Endothelial cell of umbilical vein (primary cell): ENCODE measurements at regions not wholly inside any gene's neighbourhood (a gene's known extent, or its start where the extent isn't known, plus 50 kb on each side); places are given as distances from the start of the nearest gene placed in this dataset.

Experiments used
- BruUV-seq: library from RNA; stranded (reverse); fragments of 400-500 nt; replicated peaks from 2 replicates; lab custom pipeline; 2021; lab: Mats Ljungman, UMichigan
- CTCF ChIA-PET: fragments of 300-600, 350-600 bp; sonication (Branson Sonifier 250); formaldehyde crosslinking; loops from one replicate; lab custom pipeline; 2021; ENCODE audit warnings: antibody characterized with exemption, inconsistent platforms; lab: Charles Lee
- POLR2A ChIA-PET: fragments of 300-600, 350-600 bp; sonication (Branson Sonifier 250); formaldehyde crosslinking; loops from one replicate; lab custom pipeline; 2021; ENCODE audit warnings: antibody characterized with exemption, inconsistent platforms; lab: Charles Lee
- DNase-seq: peaks from one replicate; pipeline ENCODE4 v3.0.0-alpha.2; 2011; ENCODE audit warnings: low read depth, low spot score
- FAIRE-seq: peaks from 2 replicates; lab custom pipeline; 2011; peaks lifted over from hg19 to GRCh38; lab: Jason Lieb, UNC
- H2AFZ ChIP-seq: 2 replicates; pipeline ENCODE4 v1.6.0; 2012; ENCODE audit warnings: low read depth, low read length, control low read depth, inconsistent platforms
- H3K27ac ChIP-seq: 2 replicates; pipeline ENCODE4 v1.5.1; 2011; ENCODE audit warnings: low read depth, mild to moderate bottlenecking, control low read depth, low read length, moderate library complexity; ENCODE audit not compliant: insufficient read depth
- H3K27me3 ChIP-seq, 2 experiments: 2 replicates each; pipeline versions ENCODE4 v1.6.0 to v1.6.1; 2011; ENCODE audit warnings: low read length in 2 of 2, mixed read lengths in 1 of 2; ENCODE audit not compliant: control insufficient read depth in 2 of 2, insufficient read depth in 2 of 2
- H3K36me3 ChIP-seq, 2 experiments: 2 replicates in 1 of 2; 3 replicates in 1 of 2; pipeline ENCODE4 v1.5.1; 2011; ENCODE audit warnings: low read length in 2 of 2, mild to moderate bottlenecking in 1 of 2, moderate library complexity in 1 of 2; ENCODE audit not compliant: control insufficient read depth in 2 of 2, insufficient read depth in 2 of 2; ENCODE audit errors: extremely low read depth in 1 of 2
- H3K4me1 ChIP-seq: 3 replicates; pipeline ENCODE4 v1.5.1; 2011; ENCODE audit warnings: mild to moderate bottlenecking, low read length; ENCODE audit not compliant: control insufficient read depth, insufficient read depth; ENCODE audit errors: extremely low read depth
- H3K4me2 ChIP-seq: 2 replicates; pipeline ENCODE4 v1.6.1; 2011; ENCODE audit warnings: low read length, control low read depth, mixed read lengths; ENCODE audit not compliant: insufficient read depth
- H3K4me3 ChIP-seq, 3 experiments: fragments of 200-600 bp in 1 of 3; sonication (generic), shearing (Covaris generic) in 1 of 3; replicated peaks in 1 of 3; 2 replicates each; pipeline ENCODE4 v1.5.1; 2011 to 2016; ENCODE audit warnings: control low read depth in 3 of 3, low read length in 3 of 3, mild to moderate bottlenecking in 2 of 3, inconsistent platforms in 1 of 3, low read depth in 1 of 3, moderate library complexity in 1 of 3; ENCODE audit not compliant: insufficient read depth in 1 of 3
- H3K79me2 ChIP-seq: 2 replicates; pipeline ENCODE4 v1.6.0; 2012; ENCODE audit warnings: low read length, inconsistent platforms; ENCODE audit not compliant: control insufficient read depth, insufficient read depth
- H3K9ac ChIP-seq: replicated peaks from 2 replicates; pipeline ENCODE3; 2011; ENCODE audit warnings: low read length, control low read depth; ENCODE audit not compliant: insufficient read depth; ENCODE audit errors: extremely low read depth
- H3K9me1 ChIP-seq: replicated peaks from 3 replicates; pipeline ENCODE4 v1.6.0; 2011; ENCODE audit warnings: mild to moderate bottlenecking, low read length; ENCODE audit not compliant: control insufficient read depth, insufficient read depth; ENCODE audit errors: extremely low read depth
- H3K9me3 ChIP-seq: replicated peaks from 2 replicates; pipeline ENCODE4 v1.5.1; 2012; ENCODE audit warnings: low read length, inconsistent platforms; ENCODE audit not compliant: control insufficient read depth, insufficient read depth
- H4K20me1 ChIP-seq: replicated peaks from 2 replicates; pipeline ENCODE3; 2011; ENCODE audit warnings: mild to moderate bottlenecking, low read length; ENCODE audit not compliant: control insufficient read depth, insufficient read depth; ENCODE audit errors: extremely low read depth
- EZH2 ChIP-seq: IDR thresholded peaks from 2 replicates; pipeline ENCODE4 v1.6.1; 2012; ENCODE audit warnings: borderline replicate concordance, low read depth, mild to moderate bottlenecking, moderate library complexity, low read length, inconsistent platforms; ENCODE audit not compliant: severe bottlenecking
- FOS ChIP-seq: IDR thresholded peaks from 2 replicates; pipeline ENCODE4 v1.6.1; 2011; ENCODE audit warnings: mild to moderate bottlenecking, low read length, moderate library complexity, borderline replicate concordance; ENCODE audit not compliant: insufficient read depth
- GATA2 ChIP-seq: IDR thresholded peaks from 2 replicates; pipeline ENCODE4 v1.7.0; 2011; ENCODE audit warnings: low read depth, mild to moderate bottlenecking, moderate library complexity, mixed read lengths, low read length; ENCODE audit not compliant: insufficient read length, insufficient read depth
- JUN ChIP-seq: IDR thresholded peaks from 2 replicates; pipeline ENCODE4 v1.6.1; 2011; ENCODE audit warnings: borderline replicate concordance, low read depth; ENCODE audit not compliant: insufficient read length, insufficient read depth
- MYC ChIP-seq: IDR thresholded peaks from one replicate; pipeline ENCODE4 v1.6.1; 2011; ENCODE audit warnings: mild to moderate bottlenecking, low read depth, low read length
- POLR2A ChIP-seq: IDR thresholded peaks from 2 replicates; pipeline ENCODE4 v1.6.1; 2012; ENCODE audit warnings: low read depth, mild to moderate bottlenecking, control low read depth, low read length
- POLR2AphosphoS5 ChIP-seq: IDR thresholded peaks from 2 replicates; pipeline ENCODE4 v1.6.1; 2012; ENCODE audit warnings: low read depth, mild to moderate bottlenecking, control low read depth, low read length, moderate library complexity; ENCODE audit not compliant: insufficient read depth
- dilution Hi-C: fragments of 300-500 bp; cut with MboI; formaldehyde crosslinking; loops from one replicate; pipeline ENCODE4 v1.15.0; 2019; ENCODE audit warnings: low sequenced_read_pairs; ENCODE audit not compliant: extremely low pct_ligation_motif_present
- intact Hi-C: fragments of 100-400 bp; cut with micrococcal nuclease; formaldehyde crosslinking; loops from one replicate; pipeline ENCODE4 v1.10.0; 2022
- TF ChIP-seq, protein P1 (sequence below), 2 donors: IDR thresholded peaks; 1 replicate in 1 of 2; 2 replicates in 1 of 2; pipeline ENCODE4 v1.5.1; 2011; ENCODE audit warnings: low read length in 2 of 2, mild to moderate bottlenecking in 2 of 2, moderate library complexity in 2 of 2, control low read depth in 1 of 2, inconsistent platforms in 1 of 2, low read depth in 1 of 2; ENCODE audit not compliant: insufficient read depth in 1 of 2; ENCODE audit errors: extremely low read depth in 1 of 2
- TF ChIP-seq, protein P2 (sequence below): IDR thresholded peaks from 2 replicates; pipeline ENCODE4 v1.6.1; 2011; ENCODE audit not compliant: insufficient read depth, insufficient read length

DNA sequence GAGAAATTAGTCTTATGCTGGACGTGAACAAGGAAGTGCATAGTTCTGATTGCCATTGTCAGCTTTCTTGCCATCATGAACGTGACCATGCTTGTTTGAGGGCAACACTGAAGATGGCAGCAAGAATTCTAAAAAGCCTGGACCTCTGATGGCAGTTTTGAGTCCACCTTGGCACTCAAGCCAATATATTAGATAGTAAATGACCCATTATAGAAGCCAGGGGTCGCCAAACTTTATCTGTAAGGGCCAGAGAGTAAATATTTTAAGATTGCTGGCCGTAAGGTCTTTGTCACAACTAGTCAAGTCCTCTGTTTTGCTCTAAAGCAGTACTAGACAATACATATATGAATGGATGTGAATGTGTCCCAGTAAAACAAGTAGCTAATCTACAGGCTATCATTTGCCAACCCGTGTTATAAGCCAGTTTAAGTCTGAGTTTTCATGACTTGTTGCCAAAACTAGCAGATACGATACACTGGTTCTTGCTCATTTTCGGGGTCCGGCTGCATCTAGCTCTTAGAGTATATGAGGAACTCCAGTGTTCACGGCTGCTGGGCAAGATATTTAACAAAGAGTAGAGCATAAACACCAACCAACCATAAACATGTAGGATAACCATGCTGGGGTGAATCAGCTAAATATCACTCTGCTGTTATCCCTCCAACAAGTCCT is 73.1 kb upstream of the PELI1 start:
- Histone ChIP-seq H3K36me3 (no peaks in the 10 kb centered on the region), H4K20me1 (no peaks in the 10 kb centered on the region), H3K4me2 (no peak overlapping the region), H2AFZ (no peak overlapping the region), H3K4me1 (no peaks in the 10 kb centered on the region), H3K79me2 (no peaks in the 10 kb centered on the region), H3K4me3 (no peak overlapping the region), H3K9me1 (no peaks in the 10 kb centered on the region), H3K27ac (no peak overlapping the region), H3K9me3 (no peaks in the 10 kb centered on the region), H3K9ac (no peak overlapping the region), H3K27me3 (peaks cover 0 to 2% of the 10 kb centered on the region in 2 experiments)
- TF ChIP-seq POLR2A (no peak), JUN (no peak), MYC (no peak), EZH2 (no peak), GATA2 (no peak), FOS (no peak), POLR2AphosphoS5 (no peak)
- TF ChIP-seq, protein P1, sequence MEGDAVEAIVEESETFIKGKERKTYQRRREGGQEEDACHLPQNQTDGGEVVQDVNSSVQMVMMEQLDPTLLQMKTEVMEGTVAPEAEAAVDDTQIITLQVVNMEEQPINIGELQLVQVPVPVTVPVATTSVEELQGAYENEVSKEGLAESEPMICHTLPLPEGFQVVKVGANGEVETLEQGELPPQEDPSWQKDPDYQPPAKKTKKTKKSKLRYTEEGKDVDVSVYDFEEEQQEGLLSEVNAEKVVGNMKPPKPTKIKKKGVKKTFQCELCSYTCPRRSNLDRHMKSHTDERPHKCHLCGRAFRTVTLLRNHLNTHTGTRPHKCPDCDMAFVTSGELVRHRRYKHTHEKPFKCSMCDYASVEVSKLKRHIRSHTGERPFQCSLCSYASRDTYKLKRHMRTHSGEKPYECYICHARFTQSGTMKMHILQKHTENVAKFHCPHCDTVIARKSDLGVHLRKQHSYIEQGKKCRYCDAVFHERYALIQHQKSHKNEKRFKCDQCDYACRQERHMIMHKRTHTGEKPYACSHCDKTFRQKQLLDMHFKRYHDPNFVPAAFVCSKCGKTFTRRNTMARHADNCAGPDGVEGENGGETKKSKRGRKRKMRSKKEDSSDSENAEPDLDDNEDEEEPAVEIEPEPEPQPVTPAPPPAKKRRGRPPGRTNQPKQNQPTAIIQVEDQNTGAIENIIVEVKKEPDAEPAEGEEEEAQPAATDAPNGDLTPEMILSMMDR (IDR thresholded peaks at IDR 0.05; ENCODE audit: extremely low read depth in 1 of 2, insufficient read depth in 1 of 2, low read depth in 1 of 2, low read length in 2 of 2) = no peak
- TF ChIP-seq, protein P2, sequence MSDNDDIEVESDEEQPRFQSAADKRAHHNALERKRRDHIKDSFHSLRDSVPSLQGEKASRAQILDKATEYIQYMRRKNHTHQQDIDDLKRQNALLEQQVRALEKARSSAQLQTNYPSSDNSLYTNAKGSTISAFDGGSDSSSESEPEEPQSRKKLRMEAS = no peak
- no TSS peak for BruUV-seq
- DNase-seq (no peak), FAIRE-seq (peak; percentile 43)
- dilution Hi-C loops (no loop called here), intact Hi-C loops (no loop called here)
- ChIA-PET POLR2A (no interaction called here), CTCF (interaction anchor here (0.8 to 3.5 kb wide), 3 partner anchors 95 to 167 kb away, joined by 3 to 23 read pairs (median 4); no protein-coding TSS in a partner anchor)
